Neural progenitor cell (in vitro differentiated cells): ENCODE measurements at regions not wholly inside any gene's neighbourhood (a gene's known extent, or its start where the extent isn't known, plus 50 kb on each side); places are given as distances from the start of the nearest gene placed in this dataset.

Experiments used
- DNase-seq: peaks from one replicate; pipeline ENCODE4 v3.0.0-alpha.2; 2016; ENCODE audit warnings: low spot score
- H2AFZ ChIP-seq: fragments of 200-600 bp; sonication (generic); replicated peaks from 2 replicates; pipeline ENCODE4 v1.6.1; 2016; ENCODE audit warnings: antibody characterized with exemption
- H3F3A ChIP-seq: fragments of 200-600 bp; sonication (generic); 2 replicates; pipeline ENCODE4 v1.6.1; 2016; ENCODE audit warnings: antibody characterized with exemption, low read depth
- H3K27ac ChIP-seq: fragments of 200-600 bp; sonication (generic); 2 replicates; pipeline ENCODE4 v1.5.1; 2016; ENCODE audit warnings: mild to moderate bottlenecking
- H3K27me3 ChIP-seq: fragments of 200-600 bp; sonication (generic); 2 replicates; pipeline ENCODE4 v1.6.1; 2016; ENCODE audit warnings: mild to moderate bottlenecking, moderate library complexity
- H3K36me3 ChIP-seq: fragments of 200-600 bp; sonication (generic); 2 replicates; pipeline ENCODE4 v1.5.1; 2016
- H3K4me1 ChIP-seq: fragments of 200-600 bp; sonication (generic); 2 replicates; pipeline ENCODE4 v1.6.1; 2016; ENCODE audit warnings: mixed run types
- H3K4me2 ChIP-seq: fragments of 200-600 bp; sonication (generic); 2 replicates; pipeline ENCODE4 v1.6.1; 2016
- H3K4me3 ChIP-seq: fragments of 200-600 bp; sonication (generic); 2 replicates; pipeline ENCODE4 v1.5.1; 2016
- H3K79me2 ChIP-seq: fragments of 200-600 bp; sonication (generic); 2 replicates; pipeline ENCODE4 v1.6.1; 2016; ENCODE audit warnings: low read depth
- H3K9ac ChIP-seq: fragments of 200-600 bp; sonication (generic); 2 replicates; pipeline ENCODE4 v1.6.1; 2016
- H3K9me3 ChIP-seq: fragments of 200-600 bp; sonication (generic); 2 replicates; pipeline ENCODE4 v1.5.1; 2016; ENCODE audit warnings: low read depth
- H4K20me1 ChIP-seq: fragments of 200-600 bp; sonication (generic); 2 replicates; pipeline ENCODE4 v1.6.1; 2016; ENCODE audit warnings: low read depth
- H3K27ac Mint-ChIP-seq: 3 replicates; pipeline ENCODE4 v1.8.0; 2021; ENCODE audit warnings: mixed read lengths
- H3K27me3 Mint-ChIP-seq: 2 replicates; pipeline ENCODE4 v1.8.0; 2022; ENCODE audit warnings: low read depth, mild to moderate bottlenecking, inconsistent platforms, moderate library complexity, mixed read lengths; ENCODE audit not compliant: insufficient read depth
- H3K36me3 Mint-ChIP-seq: 3 replicates; pipeline ENCODE4 v1.8.0; 2021; ENCODE audit warnings: mixed read lengths
- H3K4me1 Mint-ChIP-seq: 3 replicates; pipeline ENCODE4 v1.8.0; 2021; ENCODE audit warnings: mixed read lengths
- H3K4me3 Mint-ChIP-seq: 3 replicates; pipeline ENCODE4 v1.8.0; 2021; ENCODE audit warnings: mild to moderate bottlenecking, moderate library complexity, mixed read lengths
- H3K9me3 Mint-ChIP-seq: 3 replicates; pipeline ENCODE4 v1.8.0; 2020; ENCODE audit warnings: mixed read lengths
- EZH2 ChIP-seq: fragments of 200-600 bp; sonication (generic); IDR thresholded peaks from 2 replicates; pipeline ENCODE4 v1.6.1; 2017; ENCODE audit warnings: antibody characterized with exemption, mild to moderate bottlenecking, moderate library complexity
- EZH2phosphoT487 ChIP-seq: fragments of 200-600 bp; sonication (generic); IDR thresholded peaks from 2 replicates; pipeline ENCODE4 v1.6.1; 2017; ENCODE audit warnings: antibody characterized with exemption
- TF ChIP-seq, protein P1 (sequence below): fragments of 200-600 bp; sonication (generic); IDR thresholded peaks from 2 replicates; pipeline ENCODE4 v1.5.1; 2017; ENCODE audit warnings: antibody characterized with exemption, mild to moderate bottlenecking

DNA sequence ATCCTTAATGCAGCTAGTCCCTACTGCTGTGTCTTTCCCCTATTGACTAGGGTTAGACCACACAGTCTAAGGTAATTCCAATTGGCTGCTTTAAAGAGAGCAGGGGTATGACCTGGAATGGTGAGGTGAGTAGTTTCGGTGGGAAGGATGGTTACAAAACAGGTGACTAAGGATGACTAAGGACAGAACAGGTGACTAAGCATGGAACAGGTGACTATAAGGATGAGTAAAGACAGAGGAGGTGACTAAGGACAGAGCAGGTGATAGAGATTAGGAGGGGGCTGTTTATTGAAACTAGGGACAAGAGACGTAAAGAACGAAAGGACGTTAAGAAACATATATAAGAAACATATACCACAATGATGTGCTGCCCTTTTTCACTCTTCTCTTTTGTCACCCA, 145.1 kb upstream of the TMEM106B start:
- Histone ChIP-seq H3K9me3 (no peaks in the 10 kb centered on the region), H3K4me2 (no peak overlapping the region), H2AFZ (no peak overlapping the region), H3K27ac (no peak overlapping the region), H3F3A (no peaks in the 10 kb centered on the region), H3K4me1 (no peaks in the 10 kb centered on the region), H3K36me3 (no peaks in the 10 kb centered on the region), H3K9ac (no peak overlapping the region), H3K79me2 (no peaks in the 10 kb centered on the region), H3K27me3 (no peaks in the 10 kb centered on the region), H4K20me1 (no peaks in the 10 kb centered on the region), H3K4me3 (no peak overlapping the region)
- Mint-ChIP-seq H3K9me3 (no peaks in the 10 kb centered on the region), H3K4me3 (no peak overlapping the region), H3K36me3 (no peaks in the 10 kb centered on the region), H3K4me1 (peaks cover 11% of the 10 kb centered on the region), H3K27ac (no peak overlapping the region), H3K27me3 (no peaks in the 10 kb centered on the region)
- DNase-seq, result no peak
- TF ChIP-seq, protein P1, sequence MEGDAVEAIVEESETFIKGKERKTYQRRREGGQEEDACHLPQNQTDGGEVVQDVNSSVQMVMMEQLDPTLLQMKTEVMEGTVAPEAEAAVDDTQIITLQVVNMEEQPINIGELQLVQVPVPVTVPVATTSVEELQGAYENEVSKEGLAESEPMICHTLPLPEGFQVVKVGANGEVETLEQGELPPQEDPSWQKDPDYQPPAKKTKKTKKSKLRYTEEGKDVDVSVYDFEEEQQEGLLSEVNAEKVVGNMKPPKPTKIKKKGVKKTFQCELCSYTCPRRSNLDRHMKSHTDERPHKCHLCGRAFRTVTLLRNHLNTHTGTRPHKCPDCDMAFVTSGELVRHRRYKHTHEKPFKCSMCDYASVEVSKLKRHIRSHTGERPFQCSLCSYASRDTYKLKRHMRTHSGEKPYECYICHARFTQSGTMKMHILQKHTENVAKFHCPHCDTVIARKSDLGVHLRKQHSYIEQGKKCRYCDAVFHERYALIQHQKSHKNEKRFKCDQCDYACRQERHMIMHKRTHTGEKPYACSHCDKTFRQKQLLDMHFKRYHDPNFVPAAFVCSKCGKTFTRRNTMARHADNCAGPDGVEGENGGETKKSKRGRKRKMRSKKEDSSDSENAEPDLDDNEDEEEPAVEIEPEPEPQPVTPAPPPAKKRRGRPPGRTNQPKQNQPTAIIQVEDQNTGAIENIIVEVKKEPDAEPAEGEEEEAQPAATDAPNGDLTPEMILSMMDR, result no peak
- TF ChIP-seq EZH2phosphoT487 (no peak), EZH2 (no peak)

DNA sequence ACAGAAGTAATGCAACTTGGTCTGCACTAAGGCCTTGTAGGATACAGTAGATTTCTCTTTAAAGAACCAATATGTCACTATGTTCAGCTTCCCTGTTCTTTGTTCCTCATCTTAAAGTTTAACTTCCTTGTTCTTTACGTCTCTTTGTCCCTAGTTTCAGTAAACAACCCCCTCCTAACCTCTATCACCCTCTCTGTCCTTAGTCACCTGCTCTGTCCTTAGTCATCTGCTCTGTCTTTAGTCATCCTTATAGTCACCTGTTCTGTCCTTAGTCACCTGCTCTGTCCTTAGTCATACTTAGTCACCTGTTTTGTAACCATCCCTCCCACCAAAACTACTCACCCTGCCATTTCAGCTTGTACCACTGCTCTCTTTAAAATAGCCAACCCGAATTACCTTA, 144.6 kb upstream of the TMEM106B start:
- Mint-ChIP-seq H3K4me1 (peaks cover 11% of the 10 kb centered on the region), H3K27me3 (no peaks in the 10 kb centered on the region), H3K4me3 (no peak overlapping the region), H3K27ac (no peak overlapping the region), H3K36me3 (no peaks in the 10 kb centered on the region), H3K9me3 (no peaks in the 10 kb centered on the region)
- Histone ChIP-seq H3K27me3 (no peaks in the 10 kb centered on the region), H3K4me2 (no peak overlapping the region), H3K36me3 (no peaks in the 10 kb centered on the region), H3K4me3 (no peak overlapping the region), H3K9me3 (no peaks in the 10 kb centered on the region), H3K27ac (no peak overlapping the region), H3K4me1 (no peaks in the 10 kb centered on the region), H3F3A (no peaks in the 10 kb centered on the region), H4K20me1 (no peaks in the 10 kb centered on the region), H2AFZ (peak overlapping the region; percentile 43), H3K79me2 (no peaks in the 10 kb centered on the region), H3K9ac (no peak overlapping the region)
- TF ChIP-seq EZH2 (no peak), EZH2phosphoT487 (no peak)
- TF ChIP-seq, protein P1, result no peak
- no peak for DNase-seq

DNA sequence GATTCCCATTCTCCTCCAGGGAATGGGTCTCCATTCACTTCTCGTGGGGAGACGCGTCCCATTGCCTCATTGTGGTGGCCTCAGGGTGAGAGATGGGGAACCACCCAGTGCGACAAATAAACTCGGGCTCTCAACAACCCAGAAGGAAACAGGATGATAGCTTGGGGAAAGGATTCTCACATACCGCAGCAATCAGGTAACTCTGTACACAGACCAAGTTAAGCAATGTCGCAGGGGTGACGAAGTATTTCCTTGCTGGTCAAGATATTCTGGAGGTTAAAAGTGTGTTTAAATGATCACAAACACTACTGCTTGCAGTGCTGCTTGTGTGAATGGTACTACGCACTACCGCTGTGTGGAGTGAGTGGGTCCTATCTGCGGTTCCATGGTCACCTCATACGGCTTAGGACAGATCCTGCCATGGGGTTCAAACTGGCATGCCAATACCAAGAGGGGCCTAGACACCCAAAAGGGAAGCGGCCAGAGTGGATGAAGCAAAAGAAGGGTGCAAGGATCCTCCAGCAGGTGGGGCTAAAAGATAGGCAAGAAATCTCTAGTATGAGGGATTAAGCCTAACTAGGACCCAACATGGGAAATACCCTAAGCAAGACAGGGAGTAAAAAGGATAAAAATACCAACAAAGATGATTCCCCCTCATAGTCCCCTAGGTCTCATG, 143.8 kb upstream of the TMEM106B start:
- H3K9me3 Mint-ChIP-seq, result no peaks in the 10 kb centered on the region
- TF ChIP-seq, protein P1, result peak; percentile 74
- no peak for TF ChIP-seq EZH2
- Histone ChIP-seq H3K4me1 (no peaks in the 10 kb centered on the region), H3K9ac (no peak overlapping the region), H3K36me3 (no peaks in the 10 kb centered on the region), H3K79me2 (no peaks in the 10 kb centered on the region), H3K4me3 (no peak overlapping the region), H3K27me3 (no peaks in the 10 kb centered on the region), H3F3A (no peaks in the 10 kb centered on the region), H3K27ac (no peak overlapping the region), H3K4me2 (no peak overlapping the region), H2AFZ (peak overlapping the region; percentile 43), H4K20me1 (no peaks in the 10 kb centered on the region), H3K9me3 (no peaks in the 10 kb centered on the region)
- H3K4me1 Mint-ChIP-seq, result peaks cover 11% of the 10 kb centered on the region
- no peaks in the 10 kb centered on the region for H3K36me3 Mint-ChIP-seq
- H3K27ac Mint-ChIP-seq, result peak overlapping the region; percentile 29
- no peak overlapping the region for H3K4me3 Mint-ChIP-seq
- DNase-seq, result peak; percentile 77
- no peaks in the 10 kb centered on the region for H3K27me3 Mint-ChIP-seq
